ENCODE measurements at regions not wholly inside any gene's neighbourhood (a gene's known extent, or its start where the extent isn't known, plus 50 kb on each side); places are given as distances from the start of the nearest gene placed in this dataset.

DNA sequence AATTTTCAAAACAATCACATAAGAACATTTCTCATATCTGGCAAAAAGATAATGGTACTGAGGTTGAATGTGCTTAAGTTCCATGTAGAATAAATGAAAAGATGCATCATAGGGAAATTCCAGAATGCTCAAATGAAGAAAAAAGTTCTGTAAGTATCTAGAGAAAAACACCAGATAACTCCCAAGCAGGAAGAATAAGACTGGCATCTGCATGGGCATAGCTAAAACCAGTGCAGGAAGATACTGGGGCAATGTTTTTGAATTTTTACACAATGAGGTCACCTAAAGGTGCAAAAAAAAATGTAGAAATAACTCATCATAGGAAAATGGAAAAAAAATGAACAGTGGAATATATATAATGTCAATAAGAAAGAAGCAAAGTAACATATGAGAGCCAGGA is 275.2 kb downstream of the BAMBI start:
- TF ChIP-seq, protein P1, sequence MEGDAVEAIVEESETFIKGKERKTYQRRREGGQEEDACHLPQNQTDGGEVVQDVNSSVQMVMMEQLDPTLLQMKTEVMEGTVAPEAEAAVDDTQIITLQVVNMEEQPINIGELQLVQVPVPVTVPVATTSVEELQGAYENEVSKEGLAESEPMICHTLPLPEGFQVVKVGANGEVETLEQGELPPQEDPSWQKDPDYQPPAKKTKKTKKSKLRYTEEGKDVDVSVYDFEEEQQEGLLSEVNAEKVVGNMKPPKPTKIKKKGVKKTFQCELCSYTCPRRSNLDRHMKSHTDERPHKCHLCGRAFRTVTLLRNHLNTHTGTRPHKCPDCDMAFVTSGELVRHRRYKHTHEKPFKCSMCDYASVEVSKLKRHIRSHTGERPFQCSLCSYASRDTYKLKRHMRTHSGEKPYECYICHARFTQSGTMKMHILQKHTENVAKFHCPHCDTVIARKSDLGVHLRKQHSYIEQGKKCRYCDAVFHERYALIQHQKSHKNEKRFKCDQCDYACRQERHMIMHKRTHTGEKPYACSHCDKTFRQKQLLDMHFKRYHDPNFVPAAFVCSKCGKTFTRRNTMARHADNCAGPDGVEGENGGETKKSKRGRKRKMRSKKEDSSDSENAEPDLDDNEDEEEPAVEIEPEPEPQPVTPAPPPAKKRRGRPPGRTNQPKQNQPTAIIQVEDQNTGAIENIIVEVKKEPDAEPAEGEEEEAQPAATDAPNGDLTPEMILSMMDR (conservative IDR thresholded peaks at IDR 0.05; ENCODE audit: low read depth in 2 of 2), result no peak
- TF ChIP-seq CREB1 (CRISPR knock-in tag; IDR thresholded peaks at IDR 0.05; ENCODE audit: low read depth) (no peak), JUNB (IDR thresholded peaks at IDR 0.05; ENCODE audit: unreplicated experiment) (no peak), EZH2phosphoT487 (IDR thresholded peaks at IDR 0.05; ENCODE audit: unreplicated experiment) (no peak), POLR2AphosphoS5 (IDR thresholded peaks at IDR 0.05; ENCODE audit: low read depth) (no peak)
- TF ChIP-seq, protein P2, sequence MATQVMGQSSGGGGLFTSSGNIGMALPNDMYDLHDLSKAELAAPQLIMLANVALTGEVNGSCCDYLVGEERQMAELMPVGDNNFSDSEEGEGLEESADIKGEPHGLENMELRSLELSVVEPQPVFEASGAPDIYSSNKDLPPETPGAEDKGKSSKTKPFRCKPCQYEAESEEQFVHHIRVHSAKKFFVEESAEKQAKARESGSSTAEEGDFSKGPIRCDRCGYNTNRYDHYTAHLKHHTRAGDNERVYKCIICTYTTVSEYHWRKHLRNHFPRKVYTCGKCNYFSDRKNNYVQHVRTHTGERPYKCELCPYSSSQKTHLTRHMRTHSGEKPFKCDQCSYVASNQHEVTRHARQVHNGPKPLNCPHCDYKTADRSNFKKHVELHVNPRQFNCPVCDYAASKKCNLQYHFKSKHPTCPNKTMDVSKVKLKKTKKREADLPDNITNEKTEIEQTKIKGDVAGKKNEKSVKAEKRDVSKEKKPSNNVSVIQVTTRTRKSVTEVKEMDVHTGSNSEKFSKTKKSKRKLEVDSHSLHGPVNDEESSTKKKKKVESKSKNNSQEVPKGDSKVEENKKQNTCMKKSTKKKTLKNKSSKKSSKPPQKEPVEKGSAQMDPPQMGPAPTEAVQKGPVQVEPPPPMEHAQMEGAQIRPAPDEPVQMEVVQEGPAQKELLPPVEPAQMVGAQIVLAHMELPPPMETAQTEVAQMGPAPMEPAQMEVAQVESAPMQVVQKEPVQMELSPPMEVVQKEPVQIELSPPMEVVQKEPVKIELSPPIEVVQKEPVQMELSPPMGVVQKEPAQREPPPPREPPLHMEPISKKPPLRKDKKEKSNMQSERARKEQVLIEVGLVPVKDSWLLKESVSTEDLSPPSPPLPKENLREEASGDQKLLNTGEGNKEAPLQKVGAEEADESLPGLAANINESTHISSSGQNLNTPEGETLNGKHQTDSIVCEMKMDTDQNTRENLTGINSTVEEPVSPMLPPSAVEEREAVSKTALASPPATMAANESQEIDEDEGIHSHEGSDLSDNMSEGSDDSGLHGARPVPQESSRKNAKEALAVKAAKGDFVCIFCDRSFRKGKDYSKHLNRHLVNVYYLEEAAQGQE (IDR thresholded peaks at IDR 0.05; ENCODE audit: unreplicated experiment), result no peak

Data from GM23338 (cell line).